Fibroblast of lung (primary cell): ENCODE measurements at regions not wholly inside any gene's neighbourhood (a gene's known extent, or its start where the extent isn't known, plus 50 kb on each side); places are given as distances from the start of the nearest gene placed in this dataset.

ENCODE experiments used
- EZH2 ChIP-seq: IDR thresholded peaks from 2 replicates; pipeline ENCODE4 v1.5.1; 2012; ENCODE audit warnings: low read length, control low read depth, mild to moderate bottlenecking; ENCODE audit errors: missing control alignments
- TF ChIP-seq, protein P1 (sequence below), 2 donors: IDR thresholded peaks in 1 of 2; conservative IDR thresholded peaks in 1 of 2; 1 replicate in 1 of 2; 2 replicates in 1 of 2; pipeline ENCODE4 v1.5.1; 2011 to 2012; ENCODE audit warnings: low read length in 2 of 2, control low read depth in 1 of 2, inconsistent platforms in 1 of 2, low read depth in 1 of 2, mild to moderate bottlenecking in 1 of 2

DNA sequence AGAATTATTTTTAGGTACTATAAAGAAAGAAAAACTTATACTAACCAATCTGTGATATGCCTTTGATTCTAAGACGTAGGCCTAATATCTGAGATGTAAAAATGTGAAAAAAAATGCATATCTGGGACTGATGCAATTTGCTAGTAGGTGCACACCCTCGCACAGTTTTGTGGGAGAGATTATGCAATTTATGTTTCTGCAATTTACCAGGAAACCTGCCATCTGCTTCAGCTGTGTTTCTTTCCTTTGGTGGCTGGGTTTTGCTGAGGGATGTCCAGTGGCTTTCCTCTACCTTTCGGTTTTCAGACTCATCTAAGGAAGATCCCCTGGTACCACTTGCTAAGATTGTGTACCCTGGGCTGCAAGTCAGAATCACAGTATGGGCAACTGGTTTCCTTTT, 186.9 kb downstream of the ZFP64 start:
- TF ChIP-seq, protein P1, sequence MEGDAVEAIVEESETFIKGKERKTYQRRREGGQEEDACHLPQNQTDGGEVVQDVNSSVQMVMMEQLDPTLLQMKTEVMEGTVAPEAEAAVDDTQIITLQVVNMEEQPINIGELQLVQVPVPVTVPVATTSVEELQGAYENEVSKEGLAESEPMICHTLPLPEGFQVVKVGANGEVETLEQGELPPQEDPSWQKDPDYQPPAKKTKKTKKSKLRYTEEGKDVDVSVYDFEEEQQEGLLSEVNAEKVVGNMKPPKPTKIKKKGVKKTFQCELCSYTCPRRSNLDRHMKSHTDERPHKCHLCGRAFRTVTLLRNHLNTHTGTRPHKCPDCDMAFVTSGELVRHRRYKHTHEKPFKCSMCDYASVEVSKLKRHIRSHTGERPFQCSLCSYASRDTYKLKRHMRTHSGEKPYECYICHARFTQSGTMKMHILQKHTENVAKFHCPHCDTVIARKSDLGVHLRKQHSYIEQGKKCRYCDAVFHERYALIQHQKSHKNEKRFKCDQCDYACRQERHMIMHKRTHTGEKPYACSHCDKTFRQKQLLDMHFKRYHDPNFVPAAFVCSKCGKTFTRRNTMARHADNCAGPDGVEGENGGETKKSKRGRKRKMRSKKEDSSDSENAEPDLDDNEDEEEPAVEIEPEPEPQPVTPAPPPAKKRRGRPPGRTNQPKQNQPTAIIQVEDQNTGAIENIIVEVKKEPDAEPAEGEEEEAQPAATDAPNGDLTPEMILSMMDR (conservative IDR thresholded peaks at IDR 0.05 in 1 of 2, IDR thresholded peaks at IDR 0.05 in 1 of 2; ENCODE audit: low read depth in 1 of 2, low read length in 2 of 2): no peak
- no peak for TF ChIP-seq EZH2
